NCI-H524 (cell line): ENCODE measurements at regions not wholly inside any gene's neighbourhood (a gene's known extent, or its start where the extent isn't known, plus 50 kb on each side); places are given as distances from the start of the nearest gene placed in this dataset.
"Not testable (repeated sequence)": the region's sequence is repeated elsewhere in the genome, so short reads cannot be mapped to it uniquely, and the experiment has no call there.

Experiments used
- DNase-seq, 2 experiments: peaks; one replicate each; lab custom pipeline; 2025; lab: John Stamatoyannopoulos, UW

- no peak for DNase-seq
Measured at GRCh38 chr14:80298491-80299017, 87.2 kb upstream of the DIO2 start.

GRCh38 chr14:80291101-80291500, 79.8 kb upstream of the DIO2 start:
- DNase-seq: no peak

- DNase-seq: not testable (repeated sequence)
Measured at GRCh38 chr14:80286744-80287143, 75.4 kb upstream of the DIO2 start.

GRCh38 chr14:80278293-80279023, 67.2 kb upstream of the DIO2 start:
- no peak for DNase-seq

GRCh38 chr14:80275208-80275850, 64.0 kb upstream of the DIO2 start:
- no peak for DNase-seq

- not testable (repeated sequence) for DNase-seq
Measured at GRCh38 chr14:80274310-80274709, 63.0 kb upstream of the DIO2 start.

GRCh38 chr14:80271389-80271788, 60.1 kb upstream of the DIO2 start:
- no peak for DNase-seq

- DNase-seq: no peak
Measured at GRCh38 chr14:80269353-80269925, 58.1 kb upstream of the DIO2 start.

GRCh38 chr14:80266930-80267329, 55.6 kb upstream of the DIO2 start:
- no peak for DNase-seq

GRCh38 chr14:80264702-80265101, 53.4 kb upstream of the DIO2 start:
- DNase-seq: no peak
